Gastroesophageal sphincter (tissue), 3 donors: ENCODE measurements at regions not wholly inside any gene's neighbourhood (a gene's known extent, or its start where the extent isn't known, plus 50 kb on each side); places are given as distances from the start of the nearest gene placed in this dataset.

ENCODE experiments used
- POLR2A ChIP-seq, 2 donors: fragments of 450-650 bp; IDR thresholded peaks; one replicate each; pipeline ENCODE4 v1.6.1; 2017; ENCODE audit warnings: antibody characterized with exemption in 2 of 2, mild to moderate bottlenecking in 2 of 2, moderate library complexity in 1 of 2
- TF ChIP-seq, protein P1 (sequence below), 4 experiments: fragments of 200-600 bp in 2 of 4; fragments of 450-650 bp in 2 of 4; sonication (generic) in 1 of 4; IDR thresholded peaks; one replicate each; pipeline ENCODE4 v1.5.1; 2017 to 2019; ENCODE audit warnings: antibody characterized with exemption in 4 of 4, mild to moderate bottlenecking in 2 of 4, moderate library complexity in 2 of 4

GRCh38 chr7:46953008-46953407, 628.9 kb downstream of the TNS3 start:
- TF ChIP-seq POLR2A (IDR thresholded peaks at IDR 0.05): no peak
- TF ChIP-seq, protein P1, sequence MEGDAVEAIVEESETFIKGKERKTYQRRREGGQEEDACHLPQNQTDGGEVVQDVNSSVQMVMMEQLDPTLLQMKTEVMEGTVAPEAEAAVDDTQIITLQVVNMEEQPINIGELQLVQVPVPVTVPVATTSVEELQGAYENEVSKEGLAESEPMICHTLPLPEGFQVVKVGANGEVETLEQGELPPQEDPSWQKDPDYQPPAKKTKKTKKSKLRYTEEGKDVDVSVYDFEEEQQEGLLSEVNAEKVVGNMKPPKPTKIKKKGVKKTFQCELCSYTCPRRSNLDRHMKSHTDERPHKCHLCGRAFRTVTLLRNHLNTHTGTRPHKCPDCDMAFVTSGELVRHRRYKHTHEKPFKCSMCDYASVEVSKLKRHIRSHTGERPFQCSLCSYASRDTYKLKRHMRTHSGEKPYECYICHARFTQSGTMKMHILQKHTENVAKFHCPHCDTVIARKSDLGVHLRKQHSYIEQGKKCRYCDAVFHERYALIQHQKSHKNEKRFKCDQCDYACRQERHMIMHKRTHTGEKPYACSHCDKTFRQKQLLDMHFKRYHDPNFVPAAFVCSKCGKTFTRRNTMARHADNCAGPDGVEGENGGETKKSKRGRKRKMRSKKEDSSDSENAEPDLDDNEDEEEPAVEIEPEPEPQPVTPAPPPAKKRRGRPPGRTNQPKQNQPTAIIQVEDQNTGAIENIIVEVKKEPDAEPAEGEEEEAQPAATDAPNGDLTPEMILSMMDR (IDR thresholded peaks at IDR 0.05): no peak
